ENCODE measurements at regions not wholly inside any gene's neighbourhood (a gene's known extent, or its start where the extent isn't known, plus 50 kb on each side); places are given as distances from the start of the nearest gene placed in this dataset.

DNA sequence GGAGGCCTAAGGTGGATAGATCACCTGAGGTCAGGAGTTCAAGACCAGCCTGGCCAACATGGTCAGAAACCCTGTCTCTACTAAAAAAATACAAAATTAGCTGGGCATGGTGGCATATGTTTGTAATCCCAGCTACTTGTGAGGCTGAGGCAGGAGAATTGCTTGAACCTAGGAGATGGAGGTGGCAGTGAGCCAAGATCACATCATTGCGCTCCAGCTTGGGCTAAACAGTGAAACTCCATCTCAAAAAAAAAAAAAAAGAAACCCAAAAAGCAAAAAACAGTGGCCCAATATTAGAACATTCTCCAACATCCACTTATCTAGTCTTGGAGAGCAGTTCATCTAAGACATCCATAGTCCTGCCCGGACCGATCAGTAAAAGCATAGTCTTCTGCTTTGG lies 260.4 kb downstream of the MREG start:
- no peaks in the 10 kb centered on the region for H4K20me1 ChIP-seq (ENCODE audit: insufficient read depth, low read length, poor library complexity, severe bottlenecking)
- H3K27me3 ChIP-seq (ENCODE audit: insufficient read depth, low read length, poor library complexity, severe bottlenecking): no peaks in the 10 kb centered on the region
- H3K4me1 ChIP-seq (ENCODE audit: insufficient read depth, low read length, poor library complexity, severe bottlenecking): no peaks in the 10 kb centered on the region
- no peaks in the 10 kb centered on the region for H3K9me3 ChIP-seq (ENCODE audit: insufficient read depth, low read depth, low read length)
- no peak overlapping the region for H2AFZ ChIP-seq (ENCODE audit: low read length)
- TF ChIP-seq EZH2phosphoT487 (IDR thresholded peaks at IDR 0.05; ENCODE audit: borderline replicate concordance): no peak
- TF ChIP-seq, protein P1, sequence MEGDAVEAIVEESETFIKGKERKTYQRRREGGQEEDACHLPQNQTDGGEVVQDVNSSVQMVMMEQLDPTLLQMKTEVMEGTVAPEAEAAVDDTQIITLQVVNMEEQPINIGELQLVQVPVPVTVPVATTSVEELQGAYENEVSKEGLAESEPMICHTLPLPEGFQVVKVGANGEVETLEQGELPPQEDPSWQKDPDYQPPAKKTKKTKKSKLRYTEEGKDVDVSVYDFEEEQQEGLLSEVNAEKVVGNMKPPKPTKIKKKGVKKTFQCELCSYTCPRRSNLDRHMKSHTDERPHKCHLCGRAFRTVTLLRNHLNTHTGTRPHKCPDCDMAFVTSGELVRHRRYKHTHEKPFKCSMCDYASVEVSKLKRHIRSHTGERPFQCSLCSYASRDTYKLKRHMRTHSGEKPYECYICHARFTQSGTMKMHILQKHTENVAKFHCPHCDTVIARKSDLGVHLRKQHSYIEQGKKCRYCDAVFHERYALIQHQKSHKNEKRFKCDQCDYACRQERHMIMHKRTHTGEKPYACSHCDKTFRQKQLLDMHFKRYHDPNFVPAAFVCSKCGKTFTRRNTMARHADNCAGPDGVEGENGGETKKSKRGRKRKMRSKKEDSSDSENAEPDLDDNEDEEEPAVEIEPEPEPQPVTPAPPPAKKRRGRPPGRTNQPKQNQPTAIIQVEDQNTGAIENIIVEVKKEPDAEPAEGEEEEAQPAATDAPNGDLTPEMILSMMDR (conservative IDR thresholded peaks at IDR 0.05; ENCODE audit: low read length): no peak
- no peak overlapping the region for H3K4me3 ChIP-seq (ENCODE audit: low read length, poor library complexity, severe bottlenecking)
- no peaks in the 10 kb centered on the region for H3K79me2 ChIP-seq (ENCODE audit: insufficient read depth, low read length)
- H3K36me3 ChIP-seq (ENCODE audit: insufficient read depth, low read length): no peaks in the 10 kb centered on the region
- H3K4me2 ChIP-seq (ENCODE audit: low read depth, low read length, poor library complexity, severe bottlenecking): no peak overlapping the region
- H3K9ac ChIP-seq (ENCODE audit: low read depth, low read length, poor library complexity, severe bottlenecking): no peak overlapping the region
- H3F3A ChIP-seq (ENCODE audit: low read depth): no peaks in the 10 kb centered on the region
- no peaks in the 10 kb centered on the region for H3K9me2 ChIP-seq (replicated peaks; ENCODE audit: low read depth, low read length)

DNA sequence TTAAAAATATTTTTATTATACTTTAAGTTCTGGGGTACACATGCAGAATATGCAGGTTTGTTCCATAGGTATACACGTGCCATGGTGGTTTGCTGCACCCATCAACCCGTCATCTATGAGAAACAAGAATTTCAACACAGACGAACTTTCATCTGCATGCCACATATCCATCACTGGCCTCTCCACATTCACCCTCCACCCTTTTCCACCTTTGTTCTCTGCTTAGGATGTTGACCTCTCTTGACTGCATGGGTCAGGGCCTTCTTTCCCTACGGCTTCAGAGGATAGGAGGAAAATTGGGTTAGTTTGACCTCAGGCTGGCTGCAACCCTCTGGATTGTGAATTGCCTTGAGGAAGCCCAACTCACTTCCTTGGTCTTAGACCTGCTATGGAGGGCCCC lies 260.9 kb downstream of the MREG start:
- H4K20me1 ChIP-seq (ENCODE audit: insufficient read depth, low read length, poor library complexity, severe bottlenecking): no peaks in the 10 kb centered on the region
- H3K4me2 ChIP-seq (ENCODE audit: low read depth, low read length, poor library complexity, severe bottlenecking): no peak overlapping the region
- no peaks in the 10 kb centered on the region for H3K27me3 ChIP-seq (ENCODE audit: insufficient read depth, low read length, poor library complexity, severe bottlenecking)
- no peaks in the 10 kb centered on the region for H3K4me1 ChIP-seq (ENCODE audit: insufficient read depth, low read length, poor library complexity, severe bottlenecking)
- TF ChIP-seq EZH2phosphoT487 (IDR thresholded peaks at IDR 0.05; ENCODE audit: borderline replicate concordance): no peak
- TF ChIP-seq, protein P1 (conservative IDR thresholded peaks at IDR 0.05; ENCODE audit: low read length): no peak
- H3K79me2 ChIP-seq (ENCODE audit: insufficient read depth, low read length): no peaks in the 10 kb centered on the region
- H3K4me3 ChIP-seq (ENCODE audit: low read length, poor library complexity, severe bottlenecking): no peak overlapping the region
- H3F3A ChIP-seq (ENCODE audit: low read depth): no peaks in the 10 kb centered on the region
- no peak overlapping the region for H2AFZ ChIP-seq (ENCODE audit: low read length)
- H3K36me3 ChIP-seq (ENCODE audit: insufficient read depth, low read length): no peaks in the 10 kb centered on the region
- no peak overlapping the region for H3K9ac ChIP-seq (ENCODE audit: low read depth, low read length, poor library complexity, severe bottlenecking)
- no peaks in the 10 kb centered on the region for H3K9me3 ChIP-seq (ENCODE audit: insufficient read depth, low read depth, low read length)
- no peaks in the 10 kb centered on the region for H3K9me2 ChIP-seq (replicated peaks; ENCODE audit: low read depth, low read length)

DNA sequence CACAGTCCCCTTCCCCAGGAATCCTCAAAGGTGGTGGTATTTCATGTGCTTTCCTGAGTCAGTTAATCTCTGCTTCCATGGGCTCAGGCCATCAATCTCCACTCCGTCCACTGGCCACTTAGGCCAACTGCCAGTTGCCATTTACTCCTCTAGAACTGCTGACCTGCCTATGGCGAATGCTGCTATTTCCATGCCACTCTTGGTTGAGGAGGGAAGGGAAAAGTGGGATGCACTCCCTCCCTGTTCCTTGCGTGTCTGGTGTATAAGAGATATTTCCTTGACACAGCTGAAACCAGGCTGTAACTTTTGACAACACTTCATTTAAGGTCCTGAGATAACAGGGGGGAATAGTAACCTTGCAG lies 261.5 kb downstream of the MREG start:
- no peaks in the 10 kb centered on the region for H3F3A ChIP-seq (ENCODE audit: low read depth)
- no peak overlapping the region for H3K4me2 ChIP-seq (ENCODE audit: low read depth, low read length, poor library complexity, severe bottlenecking)
- no peaks in the 10 kb centered on the region for H3K9me3 ChIP-seq (ENCODE audit: insufficient read depth, low read depth, low read length)
- no peak for TF ChIP-seq EZH2phosphoT487 (IDR thresholded peaks at IDR 0.05; ENCODE audit: borderline replicate concordance)
- TF ChIP-seq, protein P1 (conservative IDR thresholded peaks at IDR 0.05; ENCODE audit: low read length): no peak
- no peaks in the 10 kb centered on the region for H3K27me3 ChIP-seq (ENCODE audit: insufficient read depth, low read length, poor library complexity, severe bottlenecking)
- no peaks in the 10 kb centered on the region for H3K36me3 ChIP-seq (ENCODE audit: insufficient read depth, low read length)
- no peak overlapping the region for H3K4me3 ChIP-seq (ENCODE audit: low read length, poor library complexity, severe bottlenecking)
- no peak overlapping the region for H2AFZ ChIP-seq (ENCODE audit: low read length)
- no peaks in the 10 kb centered on the region for H3K9me2 ChIP-seq (replicated peaks; ENCODE audit: low read depth, low read length)
- no peak overlapping the region for H3K9ac ChIP-seq (ENCODE audit: low read depth, low read length, poor library complexity, severe bottlenecking)
- H3K4me1 ChIP-seq (ENCODE audit: insufficient read depth, low read length, poor library complexity, severe bottlenecking): no peaks in the 10 kb centered on the region
- H4K20me1 ChIP-seq (ENCODE audit: insufficient read depth, low read length, poor library complexity, severe bottlenecking): no peaks in the 10 kb centered on the region
- no peaks in the 10 kb centered on the region for H3K79me2 ChIP-seq (ENCODE audit: insufficient read depth, low read length)
